Activated CD8-positive, alpha-beta T cell treated with anti-CD3 and anti-CD28 coated beads for 36 hours (primary cell): ENCODE measurements at regions not wholly inside any gene's neighbourhood (a gene's known extent, or its start where the extent isn't known, plus 50 kb on each side); places are given as distances from the start of the nearest gene placed in this dataset.

ENCODE experiments used
- ATAC-seq: fragments of 200-7000 bp; cut with Tn5 transposase; one replicate; pipeline ENCODE4 v1.10.0; 2021; ENCODE audit warnings: mild to moderate bottlenecking, moderate library complexity
- CTCF ChIA-PET: fragments of 350-600 bp; sonication (Branson Sonifier 250); formaldehyde crosslinking; loops from one replicate; lab custom pipeline; 2021; ENCODE audit warnings: antibody characterized with exemption; lab: Charles Lee
- POLR2A ChIA-PET: fragments of 350-600 bp; sonication (Branson Sonifier 250); formaldehyde crosslinking; loops from one replicate; lab custom pipeline; 2021; ENCODE audit warnings: antibody characterized with exemption; lab: Charles Lee
- DNase-seq: peaks from one replicate; pipeline ENCODE4 v3.0.0-alpha.2; 2020
- H3K27ac Mint-ChIP-seq: one replicate; pipeline ENCODE4 v1.8.0; 2021; ENCODE audit warnings: mild to moderate bottlenecking, mixed read lengths
- H3K27me3 Mint-ChIP-seq: one replicate; pipeline ENCODE4 v1.8.0; 2021; ENCODE audit warnings: mixed read lengths
- H3K36me3 Mint-ChIP-seq: one replicate; pipeline ENCODE4 v1.8.0; 2021; ENCODE audit warnings: low read depth, mixed read lengths
- H3K4me1 Mint-ChIP-seq: one replicate; pipeline ENCODE4 v1.8.0; 2021; ENCODE audit warnings: low read depth, mixed read lengths
- H3K4me3 Mint-ChIP-seq: one replicate; pipeline ENCODE4 v1.8.0; 2021; ENCODE audit warnings: mild to moderate bottlenecking, moderate library complexity, mixed read lengths
- H3K9me3 Mint-ChIP-seq: one replicate; pipeline ENCODE4 v1.8.0; 2021; ENCODE audit warnings: mixed read lengths
- intact Hi-C: fragments of 100-400 bp; cut with micrococcal nuclease; formaldehyde crosslinking; loops from one replicate; pipeline ENCODE4 v1.10.0; 2022
- TF ChIP-seq, protein P1 (sequence below): fragments of 200-600 bp; IDR thresholded peaks from one replicate; pipeline ENCODE4 v1.8.0; 2022; ENCODE audit warnings: antibody characterized with exemption, mild to moderate bottlenecking

DNA sequence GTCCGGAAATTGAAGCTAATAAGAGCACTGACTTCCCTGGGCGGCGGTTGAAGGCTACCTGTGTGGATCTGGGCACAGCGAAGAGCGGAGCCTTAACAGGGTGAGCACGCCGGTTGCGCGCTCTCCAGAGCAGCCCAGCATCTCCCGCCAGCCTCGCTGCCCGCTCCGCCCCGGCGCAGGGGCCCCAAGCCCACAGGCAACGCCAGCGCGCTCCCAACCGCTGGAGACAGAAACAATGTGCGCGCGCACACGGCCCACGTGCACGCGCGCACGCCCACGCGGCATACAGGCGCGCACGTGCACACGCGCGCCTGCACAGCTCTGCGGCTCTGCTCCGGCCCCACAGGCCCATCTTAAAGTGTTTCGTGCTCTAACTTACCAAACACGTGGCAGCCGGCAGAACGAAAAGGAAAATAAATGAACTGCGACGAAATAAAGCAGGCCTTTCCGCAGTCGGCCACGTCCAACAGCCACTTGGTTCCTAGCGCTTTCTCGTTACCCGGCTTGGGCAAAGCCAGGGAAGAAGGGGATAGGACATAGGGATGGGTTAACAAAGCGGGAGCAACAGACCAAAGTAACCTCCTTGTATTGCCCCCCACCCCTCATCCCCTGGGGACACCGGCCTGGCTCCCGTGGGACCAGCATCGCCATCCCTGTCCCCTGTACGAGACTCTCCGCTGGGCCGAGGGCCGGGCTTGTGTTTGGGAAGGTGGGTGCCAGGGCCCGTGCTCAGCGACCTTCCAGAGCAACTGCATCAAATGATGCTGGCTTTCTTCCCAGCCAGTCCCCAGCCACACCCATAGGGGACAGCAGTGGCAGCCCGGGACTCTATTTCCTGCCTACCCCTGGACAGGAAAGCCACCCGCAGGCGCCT lies 203.7 kb downstream of the ABHD5 start:
- DNase-seq (peak; percentile 66), ATAC-seq (peak; percentile 86)
- intact Hi-C loops, result no loop called here
- H3K27me3 Mint-ChIP-seq, result peaks cover 55% of the 10 kb centered on the region
- no peaks in the 10 kb centered on the region for H3K9me3 Mint-ChIP-seq
- ChIA-PET POLR2A (no interaction called here), CTCF (no interaction called here)
- H3K36me3 Mint-ChIP-seq, result no peaks in the 10 kb centered on the region
- TF ChIP-seq, protein P1, sequence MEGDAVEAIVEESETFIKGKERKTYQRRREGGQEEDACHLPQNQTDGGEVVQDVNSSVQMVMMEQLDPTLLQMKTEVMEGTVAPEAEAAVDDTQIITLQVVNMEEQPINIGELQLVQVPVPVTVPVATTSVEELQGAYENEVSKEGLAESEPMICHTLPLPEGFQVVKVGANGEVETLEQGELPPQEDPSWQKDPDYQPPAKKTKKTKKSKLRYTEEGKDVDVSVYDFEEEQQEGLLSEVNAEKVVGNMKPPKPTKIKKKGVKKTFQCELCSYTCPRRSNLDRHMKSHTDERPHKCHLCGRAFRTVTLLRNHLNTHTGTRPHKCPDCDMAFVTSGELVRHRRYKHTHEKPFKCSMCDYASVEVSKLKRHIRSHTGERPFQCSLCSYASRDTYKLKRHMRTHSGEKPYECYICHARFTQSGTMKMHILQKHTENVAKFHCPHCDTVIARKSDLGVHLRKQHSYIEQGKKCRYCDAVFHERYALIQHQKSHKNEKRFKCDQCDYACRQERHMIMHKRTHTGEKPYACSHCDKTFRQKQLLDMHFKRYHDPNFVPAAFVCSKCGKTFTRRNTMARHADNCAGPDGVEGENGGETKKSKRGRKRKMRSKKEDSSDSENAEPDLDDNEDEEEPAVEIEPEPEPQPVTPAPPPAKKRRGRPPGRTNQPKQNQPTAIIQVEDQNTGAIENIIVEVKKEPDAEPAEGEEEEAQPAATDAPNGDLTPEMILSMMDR, result no peak
- H3K27ac Mint-ChIP-seq, result peak overlapping the region; percentile 46
- H3K4me3 Mint-ChIP-seq, result peak overlapping the region; percentile 70
- H3K4me1 Mint-ChIP-seq, result peaks cover 11% of the 10 kb centered on the region

DNA sequence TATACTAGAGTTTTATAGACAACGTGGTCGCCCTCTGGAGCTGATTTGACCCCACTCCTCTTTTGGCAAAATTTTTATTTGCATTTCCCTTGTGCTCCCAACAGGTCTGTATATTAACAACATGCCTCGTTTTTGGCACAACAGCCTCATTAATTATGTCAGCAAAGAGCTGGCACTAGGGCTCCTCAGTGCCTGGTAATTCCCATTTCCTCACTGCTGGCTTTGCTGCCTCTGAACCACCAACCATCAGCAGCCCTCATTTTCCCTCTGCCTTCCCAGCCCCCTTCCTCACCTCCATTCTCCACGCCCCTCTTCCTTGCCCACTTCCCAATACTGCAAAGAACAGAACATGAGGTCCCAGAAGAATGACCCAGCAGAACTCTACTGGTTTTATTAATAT lies 204.8 kb downstream of the ABHD5 start:
- Mint-ChIP-seq H3K9me3 (peaks cover 2% of the 10 kb centered on the region), H3K27ac (no peak overlapping the region), H3K4me3 (no peak overlapping the region), H3K36me3 (no peaks in the 10 kb centered on the region), H3K27me3 (peaks cover 51% of the 10 kb centered on the region), H3K4me1 (peaks cover 11% of the 10 kb centered on the region)
- DNase-seq (no peak), ATAC-seq (no peak)
- intact Hi-C loops, result no loop called here
- TF ChIP-seq, protein P1, result no peak
- POLR2A ChIA-PET, result no interaction called here
- CTCF ChIA-PET, result no interaction called here

DNA sequence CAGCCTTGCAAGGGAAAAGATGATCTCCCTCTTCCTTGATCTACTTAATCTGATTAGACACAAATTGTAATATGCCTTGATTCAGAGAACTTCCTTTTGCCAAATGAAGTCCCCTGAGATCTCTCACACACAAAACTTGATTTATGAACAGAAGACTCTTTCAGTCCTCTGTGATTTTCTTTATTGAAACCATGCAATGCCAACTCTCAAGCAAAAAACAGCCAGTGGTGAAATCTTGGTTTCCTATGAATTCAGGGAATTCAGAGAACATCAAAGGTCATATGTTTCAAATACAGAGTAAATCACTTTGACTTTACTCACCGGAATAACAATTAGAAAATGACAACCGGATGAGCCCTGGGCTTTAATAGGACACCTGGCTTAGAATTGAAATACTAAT lies 211.7 kb downstream of the ABHD5 start:
- H3K4me3 Mint-ChIP-seq, result no peak overlapping the region
- ChIA-PET CTCF (no interaction called here), POLR2A (no interaction called here)
- TF ChIP-seq, protein P1, result no peak
- H3K36me3 Mint-ChIP-seq, result no peaks in the 10 kb centered on the region
- no peak overlapping the region for H3K27ac Mint-ChIP-seq
- H3K9me3 Mint-ChIP-seq, result peaks cover 2% of the 10 kb centered on the region
- no peak for ATAC-seq
- intact Hi-C loops, result no loop called here
- H3K27me3 Mint-ChIP-seq, result peaks cover 29% of the 10 kb centered on the region
- DNase-seq, result no peak
- H3K4me1 Mint-ChIP-seq, result no peaks in the 10 kb centered on the region

DNA sequence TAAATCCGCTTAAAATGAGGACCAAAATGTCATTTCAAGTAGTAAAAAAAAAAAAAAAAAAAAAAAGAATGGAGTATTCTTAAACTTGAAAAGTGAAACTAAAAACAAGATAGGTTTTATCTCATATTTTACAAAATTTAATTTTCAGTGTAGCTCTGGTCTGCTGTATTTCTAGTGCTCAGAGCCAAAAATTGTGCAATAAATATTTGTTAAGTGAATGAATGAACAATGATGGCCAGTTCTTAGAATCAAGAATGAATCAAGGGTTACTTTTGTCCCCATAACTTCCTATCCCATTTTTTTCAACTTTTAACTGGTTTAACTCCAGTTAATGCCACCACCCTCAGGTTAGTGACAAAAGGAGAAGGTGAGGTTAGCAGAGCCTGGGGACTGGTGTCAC lies 214.4 kb downstream of the ABHD5 start:
- no peak for ATAC-seq
- CTCF ChIA-PET, result no interaction called here
- H3K27ac Mint-ChIP-seq, result no peak overlapping the region
- DNase-seq, result no peak
- POLR2A ChIA-PET, result no interaction called here
- TF ChIP-seq, protein P1, result no peak
- no peak overlapping the region for H3K4me3 Mint-ChIP-seq
- no peaks in the 10 kb centered on the region for H3K36me3 Mint-ChIP-seq
- intact Hi-C loops, result no loop called here
- H3K4me1 Mint-ChIP-seq, result no peaks in the 10 kb centered on the region
- H3K27me3 Mint-ChIP-seq, result peaks cover 20% of the 10 kb centered on the region
- H3K9me3 Mint-ChIP-seq, result peaks cover 2% of the 10 kb centered on the region

DNA sequence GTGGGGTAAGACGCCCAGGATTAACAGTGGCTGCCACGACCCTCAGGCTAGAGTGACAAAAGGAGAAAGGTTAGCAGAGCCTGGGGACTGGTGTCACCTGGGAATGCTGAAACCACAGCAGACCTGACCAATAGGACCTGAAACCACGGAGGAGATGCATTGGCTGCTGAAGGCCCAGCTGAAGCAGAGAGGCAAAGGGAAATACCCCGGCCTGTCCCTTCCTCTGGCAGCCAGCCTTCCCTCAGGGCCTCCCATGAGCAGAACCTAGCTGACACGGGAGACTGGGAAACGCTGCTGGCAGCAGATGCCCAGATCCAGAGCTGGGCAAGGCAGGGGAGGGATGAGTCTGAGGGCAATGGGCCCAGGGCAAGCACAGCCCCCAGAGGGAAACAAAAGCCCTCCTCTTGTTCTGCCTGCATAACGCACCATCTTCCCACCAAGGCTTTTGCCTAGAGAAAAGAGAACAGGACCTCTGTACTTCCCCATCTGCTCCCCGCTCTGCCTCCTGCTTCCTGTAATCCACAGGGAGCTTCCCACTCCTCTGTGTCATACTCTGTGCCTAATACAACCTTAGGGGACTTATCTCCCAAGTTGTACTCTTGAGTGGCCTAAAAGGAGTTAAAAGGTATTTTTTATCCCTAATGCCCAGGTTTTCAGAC lies 216.2 kb downstream of the ABHD5 start:
- TF ChIP-seq, protein P1, result no peak
- H3K9me3 Mint-ChIP-seq, result no peaks in the 10 kb centered on the region
- no peak for ATAC-seq
- H3K36me3 Mint-ChIP-seq, result no peaks in the 10 kb centered on the region
- CTCF ChIA-PET, result no interaction called here
- H3K4me1 Mint-ChIP-seq, result no peaks in the 10 kb centered on the region
- POLR2A ChIA-PET, result no interaction called here
- no peak overlapping the region for H3K4me3 Mint-ChIP-seq
- intact Hi-C loops, result no loop called here
- H3K27me3 Mint-ChIP-seq, result peaks cover 16% of the 10 kb centered on the region
- no peak overlapping the region for H3K27ac Mint-ChIP-seq
- DNase-seq, result no peak
